HG03064 (cell line): ENCODE measurements at regions not wholly inside any gene's neighbourhood (a gene's known extent, or its start where the extent isn't known, plus 50 kb on each side); places are given as distances from the start of the nearest gene placed in this dataset.

ENCODE experiments used
- ATAC-seq: cut with Tn5 transposase; IDR thresholded peaks from one replicate; pipeline ENCODE4 v1.9.1; 2021; ENCODE audit warnings: low read depth; ENCODE audit not compliant: unreplicated experiment

DNA sequence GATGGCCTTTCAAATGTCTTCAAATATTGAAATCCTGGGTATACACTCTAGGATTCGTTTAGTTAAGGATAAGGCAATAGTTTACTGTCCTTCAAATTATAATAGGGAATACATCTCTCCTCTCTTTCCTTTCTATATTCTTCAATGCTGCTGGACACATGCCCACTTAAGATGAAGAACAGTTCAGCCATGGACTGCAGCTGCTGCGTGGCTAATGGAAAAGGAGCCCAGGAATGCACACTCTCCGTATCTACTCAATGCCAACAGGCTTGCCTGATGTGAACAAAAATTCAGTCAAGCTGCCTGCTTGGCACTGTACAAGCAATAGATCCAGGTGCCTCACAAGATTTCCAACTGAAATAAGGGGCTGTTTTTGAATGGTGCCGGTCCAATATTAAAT is 321.2 kb upstream of the LYPLAL1 start:
- no peak for ATAC-seq

GRCh38 chr1:218863987-218864386 is 309.7 kb upstream of the LYPLAL1 start:
- ATAC-seq = no peak

DNA sequence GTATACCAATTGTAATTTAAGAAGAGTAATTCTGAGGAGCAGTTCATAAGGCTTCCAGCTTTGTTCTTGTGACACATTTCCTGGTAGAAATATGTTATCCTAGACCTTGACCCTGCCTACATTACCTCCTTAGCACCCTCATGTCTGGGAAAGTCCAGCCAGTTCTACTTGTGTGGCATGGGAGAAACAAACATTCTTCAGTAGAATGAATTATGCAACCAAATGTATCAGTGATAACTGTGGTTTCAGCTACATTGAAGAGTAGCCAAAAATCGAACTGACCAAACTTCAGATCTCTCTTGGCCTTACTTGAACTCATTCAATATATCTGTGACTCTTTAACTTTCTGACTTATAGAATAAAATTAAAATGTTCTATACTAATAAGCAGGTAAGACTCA is 308.1 kb upstream of the LYPLAL1 start:
- ATAC-seq = no peak

DNA sequence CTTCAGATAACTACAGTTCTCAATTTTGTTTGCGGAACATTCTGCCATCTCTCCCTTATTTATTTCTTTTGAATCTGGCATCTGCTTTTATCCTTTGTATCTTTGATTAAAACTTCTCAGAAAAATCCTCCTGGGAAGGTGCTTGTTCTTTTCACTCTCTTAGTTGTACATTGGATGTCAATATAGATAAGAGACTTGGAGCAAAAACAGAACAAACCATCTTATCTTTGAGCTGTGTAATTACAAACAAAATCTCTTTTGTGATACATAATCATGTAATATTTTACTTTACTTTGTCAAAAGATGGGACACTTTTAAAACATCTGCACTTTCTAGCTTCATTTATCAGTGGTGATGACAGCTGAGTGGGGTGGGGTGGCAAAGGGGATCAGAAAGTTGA is 307.2 kb upstream of the LYPLAL1 start:
- ATAC-seq = no peak

- no peak for ATAC-seq
Measured at GRCh38 chr1:218867066-218867465, 306.6 kb upstream of the LYPLAL1 start.

DNA sequence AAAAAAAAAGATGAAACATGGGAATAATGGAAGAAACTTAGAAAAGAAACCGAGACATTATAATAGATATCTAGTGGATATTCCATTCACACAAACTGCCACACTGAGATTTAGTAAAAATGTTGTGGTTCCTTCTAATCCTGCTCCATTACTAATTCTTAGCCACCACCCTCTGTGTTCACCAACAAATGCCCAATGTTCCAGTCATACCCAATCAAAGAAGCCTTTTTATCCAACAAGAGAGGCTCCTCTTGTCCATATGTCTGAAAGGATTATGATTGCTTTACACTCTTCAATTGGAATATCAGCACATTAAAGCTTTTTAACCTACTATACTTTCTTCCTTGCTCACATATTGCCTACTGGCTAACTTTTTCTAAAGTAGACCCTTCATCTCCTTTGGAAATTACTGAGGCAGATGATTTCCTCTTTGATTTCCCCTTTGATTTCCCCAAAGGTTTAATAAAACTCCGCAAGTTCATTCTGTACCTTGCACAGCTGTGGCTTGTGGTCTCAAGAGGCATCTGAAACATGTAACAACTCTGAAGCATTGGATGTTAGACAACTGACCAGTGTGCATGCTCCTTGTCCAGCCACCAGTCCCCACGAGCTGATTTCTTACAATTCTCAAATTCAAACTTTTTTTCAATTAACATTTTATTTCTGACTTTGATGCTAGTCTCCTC is 305.6 kb upstream of the LYPLAL1 start:
- no peak for ATAC-seq

DNA sequence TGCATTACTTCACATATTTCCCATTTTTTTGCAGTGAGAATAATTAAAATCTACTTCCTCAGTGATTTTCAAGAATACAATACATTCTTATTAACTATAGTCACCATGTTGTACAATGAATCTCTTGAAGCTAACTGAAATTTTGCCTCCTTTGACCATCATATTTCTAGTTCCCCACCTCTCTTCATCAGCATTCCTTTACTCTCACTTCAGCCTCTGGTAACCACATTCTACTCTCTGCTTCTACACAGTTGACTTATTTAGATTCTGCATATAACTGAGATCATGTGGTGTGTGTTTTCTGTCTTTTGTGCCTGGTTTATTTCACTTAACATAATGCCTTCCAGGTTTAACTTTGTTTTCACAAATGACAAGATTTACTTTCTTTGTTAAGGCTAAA is 304.4 kb upstream of the LYPLAL1 start:
- ATAC-seq = no peak

GRCh38 chr1:218872026-218872425 is 301.7 kb upstream of the LYPLAL1 start:
- ATAC-seq = no peak

GRCh38 chr1:218872928-218873327 is 300.8 kb upstream of the LYPLAL1 start:
- no peak for ATAC-seq

DNA sequence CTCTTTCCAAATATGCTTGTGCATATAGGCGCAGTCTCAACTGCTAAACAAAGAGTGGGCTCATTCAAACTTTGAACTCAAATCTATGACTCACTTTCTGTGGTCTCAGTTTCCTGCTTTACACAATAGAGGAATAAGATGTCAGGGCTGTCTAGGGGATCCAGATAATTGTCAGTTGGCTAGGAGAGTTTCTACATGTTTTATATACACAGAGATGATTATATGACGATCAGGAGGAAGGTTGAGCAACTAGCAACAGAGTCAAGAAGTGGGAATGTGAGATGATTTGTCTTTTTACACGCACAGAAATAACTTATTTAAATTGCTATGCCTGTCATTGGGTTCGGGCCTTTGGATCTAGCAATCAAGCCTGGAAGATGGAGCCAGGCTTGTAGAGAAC is 299.4 kb upstream of the LYPLAL1 start:
- no peak for ATAC-seq

DNA sequence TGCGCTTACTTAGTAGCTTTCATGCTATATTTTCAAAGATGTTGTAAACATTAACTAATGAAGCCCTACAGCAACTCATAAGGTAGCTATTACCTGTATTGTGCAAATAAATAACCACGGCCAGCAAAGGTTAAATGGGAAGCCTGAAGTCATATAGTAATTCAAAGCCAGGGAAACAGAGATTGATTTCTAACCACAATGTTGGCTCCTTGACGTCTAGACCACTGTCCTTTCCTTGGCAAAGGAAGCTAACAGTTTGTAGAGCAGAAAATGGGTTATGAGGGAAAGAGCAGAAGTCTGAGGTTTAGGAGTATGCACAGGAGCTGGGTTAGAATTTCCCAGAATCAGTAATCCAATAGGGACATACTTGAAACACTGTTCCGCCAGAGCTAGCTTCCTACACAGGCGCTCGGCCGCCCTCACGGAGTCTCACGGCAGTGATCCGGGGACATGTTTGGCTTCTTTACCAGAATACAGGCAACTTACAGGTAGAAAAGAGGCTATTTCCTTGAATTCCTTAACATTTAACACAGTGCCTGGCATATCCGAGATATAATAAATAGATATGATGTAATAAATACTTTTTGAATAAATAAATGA is 298.8 kb upstream of the LYPLAL1 start:
- no peak for ATAC-seq

GRCh38 chr1:218878369-218878768 is 295.3 kb upstream of the LYPLAL1 start:
- no peak for ATAC-seq

DNA sequence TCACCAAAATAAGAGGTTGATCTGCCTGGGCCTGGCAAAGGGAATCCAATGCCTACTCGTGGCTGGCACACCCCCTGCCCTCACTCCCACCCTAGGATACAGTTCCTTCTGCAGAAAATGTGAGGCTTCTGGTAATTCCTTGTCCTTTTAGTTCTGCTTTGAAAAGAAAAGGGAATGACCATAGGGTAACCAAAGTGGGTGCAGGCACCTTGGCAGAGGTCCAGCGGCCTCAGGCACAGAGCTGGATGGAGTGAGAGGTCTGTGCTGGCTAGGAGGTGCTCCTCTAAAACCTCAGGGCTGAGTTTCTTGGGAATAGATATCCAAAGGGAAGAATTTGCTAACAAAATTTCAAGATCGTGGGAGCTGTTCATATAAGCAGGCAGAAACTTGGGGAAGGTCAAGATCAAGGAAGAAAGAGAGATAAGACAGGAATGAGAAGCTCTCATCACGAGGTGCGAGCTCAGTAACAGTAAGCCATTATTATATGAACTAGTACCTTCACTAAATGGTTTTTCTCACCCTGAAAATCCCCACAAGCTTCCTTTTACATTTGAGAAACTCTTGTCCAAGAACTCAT is 293.1 kb upstream of the LYPLAL1 start:
- ATAC-seq = no peak

- no peak for ATAC-seq
Measured at GRCh38 chr1:218882454-218882853, 291.2 kb upstream of the LYPLAL1 start.

- no peak for ATAC-seq
Measured at GRCh38 chr1:218886101-218886871, 287.4 kb upstream of the LYPLAL1 start.

GRCh38 chr1:218887141-218887925 is 286.3 kb upstream of the LYPLAL1 start:
- no peak for ATAC-seq

DNA sequence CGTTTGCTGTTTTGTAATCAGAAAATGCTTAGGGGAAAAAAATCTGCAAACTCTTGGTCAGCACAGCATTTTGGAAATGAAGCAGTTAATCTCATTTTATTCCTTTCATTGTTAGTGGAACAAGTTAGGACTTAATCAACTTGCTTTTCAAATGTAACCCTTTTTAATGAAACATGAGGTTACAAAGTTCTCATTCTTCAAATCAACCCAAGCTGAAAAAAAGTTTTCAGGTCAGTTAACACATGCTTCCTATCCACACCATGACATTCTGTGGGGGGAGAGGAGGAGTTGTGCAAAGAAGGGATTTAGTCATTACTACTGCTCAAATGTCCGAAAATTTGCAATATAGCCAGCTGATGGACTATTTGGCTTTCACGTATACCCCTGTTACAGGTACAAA is 283.2 kb upstream of the LYPLAL1 start:
- ATAC-seq = no peak

DNA sequence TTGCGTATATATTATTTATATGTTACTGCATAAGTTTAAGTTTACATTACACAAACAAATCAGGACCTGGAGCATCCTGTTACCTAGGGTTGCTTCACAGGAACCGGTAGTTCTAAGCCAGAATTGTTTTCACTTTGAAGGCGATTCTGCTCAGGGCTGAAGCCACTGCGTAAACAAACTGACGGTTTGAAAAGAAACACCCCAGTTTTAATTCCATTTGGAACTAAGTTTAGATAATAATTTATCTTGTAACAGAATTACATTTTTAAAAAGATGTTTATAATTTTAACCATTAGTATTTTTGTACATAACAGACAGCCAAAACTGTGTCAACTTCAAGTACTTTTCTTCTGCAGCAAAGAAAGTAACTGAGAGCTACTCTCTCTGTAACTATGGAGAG is 282.1 kb upstream of the LYPLAL1 start:
- ATAC-seq = no peak

GRCh38 chr1:218895064-218895587 is 278.6 kb upstream of the LYPLAL1 start:
- ATAC-seq = no peak

- ATAC-seq = no peak
Measured at GRCh38 chr1:218896202-218896601, 277.5 kb upstream of the LYPLAL1 start.
